ENCODE measurements at regions not wholly inside any gene's neighbourhood (a gene's known extent, or its start where the extent isn't known, plus 50 kb on each side); places are given as distances from the start of the nearest gene placed in this dataset.

- no peak for DNase-seq
Measured at GRCh38 chr11:122062763-122063162, 53.3 kb downstream of the BLID start.

- DNase-seq, result no peak
Measured at GRCh38 chr11:122059565-122059964, 56.5 kb downstream of the BLID start.

GRCh38 chr11:122050021-122050690, 65.9 kb downstream of the BLID start:
- DNase-seq, result no peak

- DNase-seq, result no peak
Measured at GRCh38 chr11:122048401-122048800, 67.6 kb downstream of the BLID start.

GRCh38 chr11:122046846-122047245, 69.2 kb downstream of the BLID start:
- DNase-seq, result no peak

GRCh38 chr11:122046438-122046837, 69.6 kb downstream of the BLID start:
- DNase-seq, result no peak

GRCh38 chr11:122045181-122045586, 70.8 kb downstream of the BLID start:
- DNase-seq, result no peak

GRCh38 chr11:122044086-122044485, 71.9 kb downstream of the BLID start:
- DNase-seq, result no peak

- DNase-seq, result no peak
Measured at GRCh38 chr11:122042981-122043380, 73.0 kb downstream of the BLID start.

- no peak for DNase-seq
Measured at GRCh38 chr11:122040464-122040863, 75.6 kb downstream of the BLID start.

- no peak for DNase-seq
Measured at GRCh38 chr11:122038543-122038942, 77.5 kb downstream of the BLID start.

GRCh38 chr11:122037911-122038310, 78.1 kb downstream of the BLID start:
- DNase-seq, result no peak

GRCh38 chr11:122036493-122036892, 79.5 kb downstream of the BLID start:
- DNase-seq, result no peak

- DNase-seq, result no peak
Measured at GRCh38 chr11:122036018-122036417, 80.0 kb downstream of the BLID start.

- no peak for DNase-seq
Measured at GRCh38 chr11:122033631-122034030, 82.4 kb downstream of the BLID start.

GRCh38 chr11:122033193-122033592, 82.8 kb downstream of the BLID start:
- no peak for DNase-seq

- no peak for DNase-seq
Measured at GRCh38 chr11:122032317-122032716, 83.7 kb downstream of the BLID start.

- no peak for DNase-seq
Measured at GRCh38 chr11:122031813-122032212, 84.2 kb downstream of the BLID start.

GRCh38 chr11:122030286-122030685, 85.7 kb downstream of the BLID start:
- no peak for DNase-seq

- DNase-seq, result no peak
Measured at GRCh38 chr11:122028545-122028944, 87.5 kb downstream of the BLID start.

GRCh38 chr11:122028036-122028435, 88.0 kb downstream of the BLID start:
- no peak for DNase-seq

GRCh38 chr11:122025757-122026156, 90.3 kb downstream of the BLID start:
- no peak for DNase-seq

- no peak for DNase-seq
Measured at GRCh38 chr11:122024278-122024677, 91.7 kb downstream of the BLID start.

- DNase-seq, result no peak
Measured at GRCh38 chr11:122023614-122024250, 92.3 kb downstream of the BLID start.

- no peak for DNase-seq
Measured at GRCh38 chr11:122022646-122023045, 93.4 kb downstream of the BLID start.

Measured in NCI-H524 treated with DMSO at 0.1 percent for 48 hours (cell line).